ENCODE measurements at regions not wholly inside any gene's neighbourhood (a gene's known extent, or its start where the extent isn't known, plus 50 kb on each side); places are given as distances from the start of the nearest gene placed in this dataset.
"Not testable (repeated sequence)": the region's sequence is repeated elsewhere in the genome, so short reads cannot be mapped to it uniquely, and the experiment has no call there.

DNA sequence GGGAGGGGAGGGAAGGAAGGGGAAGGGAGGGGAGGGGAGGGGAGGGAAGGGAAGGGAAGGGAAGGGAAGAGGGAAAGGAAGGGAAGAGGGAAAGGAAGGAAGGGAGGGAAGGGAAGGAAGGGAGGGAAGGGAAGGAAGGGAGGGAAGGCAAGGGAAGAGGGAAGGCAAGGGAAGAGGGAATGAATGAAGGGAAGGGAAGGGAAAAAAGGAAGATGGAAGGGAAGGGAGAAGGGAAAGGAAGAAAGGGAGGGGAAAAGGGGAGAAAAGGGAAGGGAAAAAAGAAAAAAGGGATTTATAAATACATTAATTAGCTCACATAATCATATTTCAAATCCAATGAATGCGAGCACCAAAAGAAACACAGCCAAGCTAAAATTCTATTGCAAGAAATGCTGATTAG, 202.9 kb upstream of the LRRTM4 start:
- WGBS = 100% methylated on average over 1 of the region's 1 CpG
- Histone ChIP-seq H3K4me1 (ENCODE audit: insufficient read depth, low read length) (no peaks in the 10 kb centered on the region), H3K9me3 (ENCODE audit: insufficient read depth, low read depth, low read length) (no peaks in the 10 kb centered on the region), H3K4me3 (ENCODE audit: low read length) (no peak overlapping the region), H3K27me3 (ENCODE audit: insufficient read depth, low read length) (no peaks in the 10 kb centered on the region), H3K27ac (ENCODE audit: low read depth, low read length) (no peak overlapping the region), H3K9ac (ENCODE audit: low read depth, low read length) (no peak overlapping the region), H3K36me3 (ENCODE audit: insufficient read depth, low read length) (no peaks in the 10 kb centered on the region)

GRCh38 chr2:77734662-77735340, 212.6 kb upstream of the LRRTM4 start:
- not testable (repeated sequence) for H3K9me3 ChIP-seq (ENCODE audit: insufficient read depth, low read depth, low read length); H3K27ac ChIP-seq (ENCODE audit: low read depth, low read length); H3K4me3 ChIP-seq (ENCODE audit: low read length); H3K36me3 ChIP-seq (ENCODE audit: insufficient read depth, low read length); H3K27me3 ChIP-seq (ENCODE audit: insufficient read depth, low read length); H3K4me1 ChIP-seq (ENCODE audit: insufficient read depth, low read length); H3K9ac ChIP-seq (ENCODE audit: low read depth, low read length)
- 96% methylated on average over 37 of the region's 39 CpGs for WGBS

GRCh38 chr2:77737236-77737635, 215.1 kb upstream of the LRRTM4 start:
- Histone ChIP-seq H3K27ac (ENCODE audit: low read depth, low read length) (no peak overlapping the region), H3K27me3 (ENCODE audit: insufficient read depth, low read length) (no peaks in the 10 kb centered on the region), H3K9me3 (ENCODE audit: insufficient read depth, low read depth, low read length) (no peaks in the 10 kb centered on the region), H3K36me3 (ENCODE audit: insufficient read depth, low read length) (no peaks in the 10 kb centered on the region), H3K9ac (ENCODE audit: low read depth, low read length) (no peak overlapping the region), H3K4me3 (ENCODE audit: low read length) (no peak overlapping the region), H3K4me1 (ENCODE audit: insufficient read depth, low read length) (no peaks in the 10 kb centered on the region)
- WGBS = 89% methylated on average over 3 of the region's 3 CpGs

GRCh38 chr2:77746780-77747179, 224.6 kb upstream of the LRRTM4 start:
- no peaks in the 10 kb centered on the region for H3K4me1 ChIP-seq (ENCODE audit: insufficient read depth, low read length)
- H3K9ac ChIP-seq (ENCODE audit: low read depth, low read length) = no peak overlapping the region
- no peak overlapping the region for H3K4me3 ChIP-seq (ENCODE audit: low read length)
- H3K27me3 ChIP-seq (ENCODE audit: insufficient read depth, low read length) = no peaks in the 10 kb centered on the region
- no peaks in the 10 kb centered on the region for H3K9me3 ChIP-seq (ENCODE audit: insufficient read depth, low read depth, low read length)
- H3K27ac ChIP-seq (ENCODE audit: low read depth, low read length) = no peak overlapping the region
- no peaks in the 10 kb centered on the region for H3K36me3 ChIP-seq (ENCODE audit: insufficient read depth, low read length)
- 96% methylated on average over 2 of the region's 2 CpGs for WGBS

DNA sequence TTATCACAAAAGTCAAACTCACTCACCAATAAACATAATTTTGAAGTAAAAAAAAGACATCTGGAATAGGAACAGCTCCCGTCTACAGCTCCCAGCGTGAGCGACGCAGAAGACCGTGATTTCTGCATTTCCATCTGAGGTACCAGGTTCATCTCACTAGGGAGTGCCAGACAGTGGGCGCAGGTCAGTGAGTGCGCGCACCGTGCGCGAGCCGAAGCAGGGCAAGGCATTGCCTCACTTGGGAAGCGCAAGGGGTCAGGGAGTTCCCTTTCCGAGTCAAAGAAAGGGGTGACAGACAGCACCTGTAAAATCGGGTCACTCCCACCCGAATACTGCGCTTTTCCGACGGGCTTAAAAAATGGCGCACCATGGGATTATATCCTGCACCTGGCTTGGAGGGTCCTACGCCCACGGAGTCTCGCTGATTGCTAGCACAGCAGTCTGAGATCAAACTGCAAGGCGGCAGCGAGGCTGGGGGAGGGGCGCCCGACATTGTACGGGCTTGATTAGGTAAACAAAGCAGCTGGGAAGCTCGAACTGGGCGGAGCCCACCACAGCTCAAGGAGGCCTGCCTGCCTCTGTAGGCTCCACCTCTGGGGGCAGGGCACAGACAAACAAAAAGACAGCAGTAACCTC, 231.7 kb upstream of the LRRTM4 start:
- H3K27me3 ChIP-seq (ENCODE audit: insufficient read depth, low read length); H3K36me3 ChIP-seq (ENCODE audit: insufficient read depth, low read length); H3K4me1 ChIP-seq (ENCODE audit: insufficient read depth, low read length); H3K9me3 ChIP-seq (ENCODE audit: insufficient read depth, low read depth, low read length): not testable (repeated sequence)
- whole genome bisulfite sequencing = 3% methylated on average over 28 of the region's 30 CpGs
- H3K27ac ChIP-seq (ENCODE audit: low read depth, low read length) = peak overlapping the region; percentile 28; the same call in 1 of the 2 replicates
- H3K4me3 ChIP-seq (ENCODE audit: low read length) = peak overlapping the region; percentile 62
- peak overlapping the region; percentile 71 for H3K9ac ChIP-seq (ENCODE audit: low read depth, low read length)

- no peak overlapping the region for H3K27ac ChIP-seq (ENCODE audit: low read depth, low read length)
- H3K36me3 ChIP-seq (ENCODE audit: insufficient read depth, low read length) = no peaks in the 10 kb centered on the region
- H3K4me1 ChIP-seq (ENCODE audit: insufficient read depth, low read length) = no peaks in the 10 kb centered on the region
- H3K9me3 ChIP-seq (ENCODE audit: insufficient read depth, low read depth, low read length) = peaks cover 4% of the 10 kb centered on the region; the same call in 1 of the 2 replicates
- no peak overlapping the region for H3K4me3 ChIP-seq (ENCODE audit: low read length)
- WGBS = 89% methylated on average over 8 of the region's 8 CpGs
- no peak overlapping the region for H3K9ac ChIP-seq (ENCODE audit: low read depth, low read length)
- no peaks in the 10 kb centered on the region for H3K27me3 ChIP-seq (ENCODE audit: insufficient read depth, low read length)
Observed at GRCh38 chr2:77767388-77768076, 245.4 kb upstream of the LRRTM4 start.

- no peak overlapping the region for H3K27ac ChIP-seq (ENCODE audit: low read depth, low read length)
- 96% methylated on average over 3 of the region's 3 CpGs for WGBS
- H3K36me3 ChIP-seq (ENCODE audit: insufficient read depth, low read length) = no peaks in the 10 kb centered on the region
- H3K4me3 ChIP-seq (ENCODE audit: low read length) = no peak overlapping the region
- no peak overlapping the region for H3K9ac ChIP-seq (ENCODE audit: low read depth, low read length)
- no peaks in the 10 kb centered on the region for H3K27me3 ChIP-seq (ENCODE audit: insufficient read depth, low read length)
- peaks cover 6% of the 10 kb centered on the region; the same call in 1 of the 2 replicates for H3K9me3 ChIP-seq (ENCODE audit: insufficient read depth, low read depth, low read length)
- H3K4me1 ChIP-seq (ENCODE audit: insufficient read depth, low read length) = no peaks in the 10 kb centered on the region
Observed at GRCh38 chr2:77768508-77768907, 246.3 kb upstream of the LRRTM4 start.

- H3K27me3 ChIP-seq (ENCODE audit: insufficient read depth, low read length) = no peaks in the 10 kb centered on the region
- no peak overlapping the region for H3K9ac ChIP-seq (ENCODE audit: low read depth, low read length)
- H3K4me3 ChIP-seq (ENCODE audit: low read length) = no peak overlapping the region
- no peak overlapping the region for H3K27ac ChIP-seq (ENCODE audit: low read depth, low read length)
- no peaks in the 10 kb centered on the region for H3K36me3 ChIP-seq (ENCODE audit: insufficient read depth, low read length)
- H3K9me3 ChIP-seq (ENCODE audit: insufficient read depth, low read depth, low read length) = peaks cover 9% of the 10 kb centered on the region; the same call in 1 of the 2 replicates
- no peaks in the 10 kb centered on the region for H3K4me1 ChIP-seq (ENCODE audit: insufficient read depth, low read length)
Observed at GRCh38 chr2:77778917-77779316, 256.7 kb upstream of the LRRTM4 start.

- not testable (repeated sequence) for H3K4me3 ChIP-seq (ENCODE audit: low read length); H3K9me3 ChIP-seq (ENCODE audit: insufficient read depth, low read depth, low read length); H3K36me3 ChIP-seq (ENCODE audit: insufficient read depth, low read length); H3K27ac ChIP-seq (ENCODE audit: low read depth, low read length); H3K9ac ChIP-seq (ENCODE audit: low read depth, low read length); H3K4me1 ChIP-seq (ENCODE audit: insufficient read depth, low read length); H3K27me3 ChIP-seq (ENCODE audit: insufficient read depth, low read length)
- no CpG with 5 or more reads among the region's 2 CpGs for whole genome bisulfite sequencing
Observed at GRCh38 chr2:77793500-77793899, 271.3 kb upstream of the LRRTM4 start.

DNA sequence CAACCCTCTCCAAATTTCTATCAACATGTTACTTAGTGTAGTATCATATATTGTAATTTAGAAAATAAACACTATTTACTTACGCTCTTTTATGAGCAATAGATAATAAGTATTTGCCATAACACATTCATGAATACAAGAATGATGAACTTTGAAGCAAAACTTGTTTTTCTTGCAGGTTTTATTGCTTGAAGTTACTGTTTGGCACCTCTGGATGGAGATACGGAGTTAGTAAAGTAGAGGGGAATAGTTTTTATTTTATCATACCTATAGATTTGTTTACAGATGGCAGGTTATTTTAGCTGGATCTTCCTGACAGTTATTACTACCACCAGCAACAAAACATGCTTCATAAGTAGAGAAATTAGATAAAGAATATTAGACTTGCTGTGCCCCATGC, 274.2 kb upstream of the LRRTM4 start:
- Histone ChIP-seq H3K9me3 (ENCODE audit: insufficient read depth, low read depth, low read length) (no peaks in the 10 kb centered on the region), H3K27ac (ENCODE audit: low read depth, low read length) (no peak overlapping the region), H3K36me3 (ENCODE audit: insufficient read depth, low read length) (no peaks in the 10 kb centered on the region), H3K27me3 (ENCODE audit: insufficient read depth, low read length) (no peaks in the 10 kb centered on the region), H3K4me1 (ENCODE audit: insufficient read depth, low read length) (peaks cover 6% of the 10 kb centered on the region; the same call in 1 of the 2 replicates), H3K9ac (ENCODE audit: low read depth, low read length) (no peak overlapping the region), H3K4me3 (ENCODE audit: low read length) (no peak overlapping the region)
- WGBS = no CpG with 5 or more reads among the region's 2 CpGs

- H3K27ac ChIP-seq (ENCODE audit: low read depth, low read length) = no peak overlapping the region
- no peak overlapping the region for H3K4me3 ChIP-seq (ENCODE audit: low read length)
- no peaks in the 10 kb centered on the region for H3K36me3 ChIP-seq (ENCODE audit: insufficient read depth, low read length)
- no peak overlapping the region for H3K9ac ChIP-seq (ENCODE audit: low read depth, low read length)
- no peaks in the 10 kb centered on the region for H3K9me3 ChIP-seq (ENCODE audit: insufficient read depth, low read depth, low read length)
- peaks cover 6% of the 10 kb centered on the region; the same call in 1 of the 2 replicates for H3K4me1 ChIP-seq (ENCODE audit: insufficient read depth, low read length)
- WGBS = 15% methylated on average over 1 of the region's 1 CpG
- H3K27me3 ChIP-seq (ENCODE audit: insufficient read depth, low read length) = no peaks in the 10 kb centered on the region
Observed at GRCh38 chr2:77797088-77797487, 274.9 kb upstream of the LRRTM4 start.

Measured in HUES64 (cell line).